Colonic mucosa (tissue), 4 donors: ENCODE measurements at regions not wholly inside any gene's neighbourhood (a gene's known extent, or its start where the extent isn't known, plus 50 kb on each side); places are given as distances from the start of the nearest gene placed in this dataset.

Experiments
- DNase-seq: peaks from one replicate; pipeline ENCODE4 v3.0.0-alpha.2; 2020
- H3K27ac ChIP-seq: fragments of 200-600 bp; one replicate; pipeline ENCODE4 v1.8.0; 2021
- H3K27me3 ChIP-seq: fragments of 200-600 bp; one replicate; pipeline ENCODE4 v1.8.0; 2021
- H3K36me3 ChIP-seq: fragments of 200-600 bp; one replicate; pipeline ENCODE4 v1.8.0; 2021
- H3K4me1 ChIP-seq: fragments of 200-600 bp; one replicate; pipeline ENCODE4 v1.8.0; 2021; ENCODE audit warnings: mild to moderate bottlenecking
- H3K4me3 ChIP-seq: fragments of 200-600 bp; one replicate; pipeline ENCODE4 v1.8.0; 2021
- H3K9ac ChIP-seq, 2 donors: one replicate each; pipeline ENCODE4 v1.7.0; 2013; ENCODE audit warnings: control low read depth in 2 of 2, low read depth in 2 of 2, low read length in 2 of 2
- H3K9me3 ChIP-seq: fragments of 200-600 bp; one replicate; pipeline ENCODE4 v1.8.0; 2021
- CTCF ChIP-seq: fragments of 200-600 bp; IDR thresholded peaks from one replicate; pipeline ENCODE4 v1.8.0; 2022; ENCODE audit warnings: antibody characterized with exemption, mild to moderate bottlenecking
- intact Hi-C: fragments of 100-400 bp; cut with DNase I; formaldehyde crosslinking; loops from one replicate; pipeline ENCODE4 v1.14.1; 2022
- donor health status: healthy.
- donor health status: DM: no; HTN: no; CAD: no.
- donor health status: DM: no; HTN: no; CAD: no.

GRCh38 chr10:129331207-129331838, 135.7 kb upstream of the MGMT start:
- no peak overlapping the region for H3K4me3 ChIP-seq
- no peak overlapping the region for H3K27ac ChIP-seq
- H3K27me3 ChIP-seq = no peaks in the 10 kb centered on the region
- no peaks in the 10 kb centered on the region for H3K36me3 ChIP-seq
- DNase-seq = no peak
- no peaks in the 10 kb centered on the region for H3K9me3 ChIP-seq
- no peak for TF ChIP-seq CTCF
- H3K9ac ChIP-seq = no peak overlapping the region
- H3K4me1 ChIP-seq = no peaks in the 10 kb centered on the region
- intact Hi-C loops = no loop called here

- Histone ChIP-seq H3K9me3 (no peaks in the 10 kb centered on the region), H3K36me3 (no peaks in the 10 kb centered on the region), H3K27ac (no peak overlapping the region), H3K27me3 (no peaks in the 10 kb centered on the region), H3K9ac (no peak overlapping the region), H3K4me1 (no peaks in the 10 kb centered on the region), H3K4me3 (no peak overlapping the region)
- DNase-seq = no peak
- intact Hi-C loops = no loop called here
- no peak for TF ChIP-seq CTCF
These were observed 135.2 kb upstream of the MGMT start for GRCh38 chr10:129331839-129332220.

- Histone ChIP-seq H3K36me3 (no peaks in the 10 kb centered on the region), H3K4me3 (no peak overlapping the region), H3K27ac (no peak overlapping the region), H3K9ac (no peak overlapping the region), H3K27me3 (no peaks in the 10 kb centered on the region), H3K4me1 (no peaks in the 10 kb centered on the region), H3K9me3 (no peaks in the 10 kb centered on the region)
- no peak for TF ChIP-seq CTCF
- no peak for DNase-seq
- intact Hi-C loops = no loop called here
These were observed 134.6 kb upstream of the MGMT start for GRCh38 chr10:129332476-129332875.

- no peak for TF ChIP-seq CTCF
- Histone ChIP-seq H3K36me3 (no peaks in the 10 kb centered on the region), H3K4me1 (no peaks in the 10 kb centered on the region), H3K4me3 (no peak overlapping the region), H3K9ac (no peak overlapping the region), H3K27me3 (no peaks in the 10 kb centered on the region), H3K27ac (no peak overlapping the region), H3K9me3 (no peaks in the 10 kb centered on the region)
- intact Hi-C loops = no loop called here
- no peak for DNase-seq
These were observed 133.3 kb upstream of the MGMT start for GRCh38 chr10:129333706-129334105.

GRCh38 chr10:129334266-129334665, 132.8 kb upstream of the MGMT start:
- Histone ChIP-seq H3K9me3 (no peaks in the 10 kb centered on the region), H3K4me3 (no peak overlapping the region), H3K9ac (no peak overlapping the region), H3K36me3 (no peaks in the 10 kb centered on the region), H3K27me3 (no peaks in the 10 kb centered on the region), H3K4me1 (no peaks in the 10 kb centered on the region), H3K27ac (no peak overlapping the region)
- TF ChIP-seq CTCF = no peak
- DNase-seq = no peak
- intact Hi-C loops = no loop called here
